HG02623 (cell line): ENCODE measurements at regions not wholly inside any gene's neighbourhood (a gene's known extent, or its start where the extent isn't known, plus 50 kb on each side); places are given as distances from the start of the nearest gene placed in this dataset.

Experiments used
- ATAC-seq: cut with Tn5 transposase; IDR thresholded peaks from one replicate; pipeline ENCODE4 v1.9.1; 2021; ENCODE audit warnings: moderate library complexity; ENCODE audit not compliant: unreplicated experiment

DNA sequence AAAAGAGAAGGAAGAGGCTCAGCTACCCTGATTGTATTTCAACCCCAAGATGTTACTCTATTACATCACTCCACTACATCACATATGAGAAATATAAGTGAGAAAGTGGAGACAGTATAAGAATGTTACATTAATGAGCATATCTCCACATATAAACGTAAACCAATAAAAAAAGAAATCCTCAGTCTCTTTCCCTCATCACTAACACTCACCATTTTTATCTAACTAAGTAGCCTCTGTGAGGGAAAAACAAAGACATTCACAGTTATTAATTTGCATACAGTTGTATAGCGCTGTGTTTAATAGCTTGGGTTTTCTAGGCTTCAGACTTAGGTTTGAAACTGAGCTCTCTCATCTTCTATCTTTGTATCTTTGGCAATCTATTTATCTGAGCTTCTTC, 489.1 kb upstream of the LRRTM4 start:
- ATAC-seq, result no peak

DNA sequence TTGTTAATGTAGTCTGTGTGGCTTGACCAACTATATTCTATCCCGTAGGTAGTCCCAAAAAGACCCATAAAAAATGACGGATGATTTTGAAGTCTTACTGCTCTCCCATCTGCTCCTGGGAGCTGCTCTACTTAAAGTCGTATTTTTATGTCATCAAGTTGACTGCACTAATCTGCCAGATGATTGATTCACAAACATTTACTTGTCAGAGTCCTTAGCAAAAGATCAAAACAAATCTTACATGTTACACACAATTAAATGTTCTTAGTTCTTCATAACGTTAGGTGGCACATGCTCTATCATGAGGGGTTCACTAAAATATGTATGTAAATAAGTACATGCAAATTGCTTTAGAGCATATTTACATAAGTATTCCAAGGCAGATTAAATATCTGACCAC, 498.3 kb upstream of the LRRTM4 start:
- ATAC-seq, result no peak

DNA sequence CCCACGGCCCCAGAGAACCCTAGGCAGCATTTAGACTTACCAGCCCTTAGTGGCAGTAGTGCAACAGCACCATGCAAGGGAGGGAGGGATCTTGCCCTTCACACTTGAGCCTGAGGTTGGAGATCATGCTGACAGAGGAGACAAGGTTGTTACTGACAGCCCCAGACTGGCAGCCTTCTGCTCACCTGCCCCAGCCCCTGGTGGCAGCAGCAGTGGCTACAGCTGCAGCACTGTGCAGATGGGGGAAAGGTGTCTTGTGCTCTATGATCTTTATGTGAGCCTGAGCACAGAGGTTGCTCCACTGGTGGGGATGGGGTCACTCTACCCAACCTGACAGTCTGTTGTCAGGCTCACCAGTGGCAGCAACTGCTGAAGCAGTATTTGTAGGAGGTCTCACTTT, 501.2 kb upstream of the LRRTM4 start:
- ATAC-seq, result no peak

DNA sequence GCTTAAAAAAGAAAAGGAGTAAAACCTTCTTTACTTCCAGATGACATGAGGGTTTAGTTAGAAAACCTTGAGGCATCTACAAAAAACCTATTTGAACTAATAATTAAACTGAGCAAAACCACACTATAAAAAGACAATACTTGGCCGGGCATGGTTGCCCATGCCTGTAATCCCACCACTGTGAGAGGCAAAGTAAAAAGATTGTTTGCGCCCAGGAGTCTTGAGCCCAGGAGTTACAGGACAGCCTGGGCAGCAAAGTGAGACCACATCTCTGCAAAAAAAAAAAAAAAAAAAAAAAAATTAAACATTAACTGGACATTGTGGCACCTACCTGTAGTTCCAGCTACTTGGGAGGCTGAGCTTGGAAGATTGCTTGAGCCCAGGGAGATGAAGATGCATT, 502.8 kb upstream of the LRRTM4 start:
- ATAC-seq, result no peak

DNA sequence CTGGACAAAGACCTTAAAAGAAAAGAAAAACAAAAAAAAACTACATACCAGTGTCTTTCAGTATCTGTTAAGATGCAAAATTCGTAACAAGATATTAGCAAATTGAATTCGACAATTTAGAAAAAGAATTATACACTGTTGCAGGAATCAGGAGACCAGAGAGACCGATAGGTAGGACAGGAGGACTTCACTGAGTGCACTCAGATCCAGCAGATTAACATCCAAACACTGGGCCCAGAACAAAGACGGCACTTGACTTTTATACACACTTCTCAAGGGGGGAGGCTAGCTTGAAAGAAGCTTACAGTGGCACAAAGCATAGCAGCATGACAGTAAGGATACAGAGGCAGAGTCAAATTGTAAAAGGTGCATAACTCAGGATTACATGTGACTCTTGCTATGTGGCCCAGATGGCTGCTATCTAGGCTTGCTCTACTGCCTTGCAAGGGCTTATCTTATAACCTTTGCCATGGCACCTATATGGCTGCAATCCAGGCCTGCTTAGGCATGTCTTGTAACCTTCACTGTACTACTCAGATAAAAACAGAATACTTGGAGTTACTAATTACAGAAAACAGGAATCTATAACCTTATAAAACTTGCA, 507.3 kb upstream of the LRRTM4 start:
- no peak for ATAC-seq

DNA sequence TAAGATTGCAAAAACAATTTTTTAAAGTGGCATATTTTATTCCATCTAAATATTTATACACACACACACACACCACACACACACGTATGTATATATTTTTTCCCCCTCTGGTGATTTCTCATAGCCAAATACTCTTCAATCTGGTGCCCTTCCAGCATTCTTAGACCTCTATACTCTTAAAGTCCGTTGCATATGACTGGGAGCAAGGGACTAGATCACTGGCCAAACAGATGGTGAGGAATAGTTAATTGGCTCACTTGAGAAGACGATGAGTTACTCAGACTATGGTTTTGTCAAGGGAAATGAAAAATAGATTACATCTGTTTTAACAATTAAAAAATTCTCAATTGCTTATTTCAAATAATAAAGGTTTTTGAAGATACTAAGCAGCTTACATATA, 512.5 kb upstream of the LRRTM4 start:
- ATAC-seq, result no peak

DNA sequence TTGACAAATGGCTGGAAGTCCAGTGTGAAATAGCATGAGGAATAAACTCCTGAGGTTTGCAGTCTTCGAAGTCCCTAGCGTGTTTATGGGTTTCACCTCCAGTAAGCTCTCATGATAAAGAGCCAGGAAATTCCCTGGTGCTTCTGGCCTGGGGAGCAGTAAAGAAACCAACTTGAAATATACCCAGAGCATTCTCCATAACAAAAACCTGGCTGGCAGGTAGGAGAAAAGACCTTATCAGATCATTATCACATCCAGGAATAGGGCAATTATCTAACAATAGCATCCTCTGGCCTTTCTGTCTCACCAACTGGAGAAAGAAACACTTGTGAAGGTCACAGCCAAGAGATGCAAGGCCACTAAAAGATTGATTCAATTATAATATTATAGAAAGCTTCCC, 513.6 kb upstream of the LRRTM4 start:
- no peak for ATAC-seq

DNA sequence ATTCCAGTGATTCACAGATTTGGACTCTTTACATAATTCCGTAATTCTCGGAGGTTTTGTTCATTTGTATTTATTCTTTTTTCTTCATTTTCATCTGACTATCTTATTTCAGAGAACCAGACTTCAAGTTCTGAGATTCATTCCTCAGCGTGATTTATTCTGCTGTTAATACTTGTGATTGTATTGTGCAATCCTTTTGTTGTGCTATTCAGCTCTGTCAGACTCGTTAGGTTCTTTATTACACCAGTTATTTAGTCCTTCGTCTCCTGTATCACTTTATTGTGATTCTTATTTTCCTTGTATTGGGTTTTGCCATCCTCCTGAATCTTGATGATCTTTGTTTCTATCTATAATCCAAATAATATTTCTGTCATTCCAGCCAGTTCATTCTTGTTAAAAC, 529.3 kb upstream of the LRRTM4 start:
- no peak for ATAC-seq

DNA sequence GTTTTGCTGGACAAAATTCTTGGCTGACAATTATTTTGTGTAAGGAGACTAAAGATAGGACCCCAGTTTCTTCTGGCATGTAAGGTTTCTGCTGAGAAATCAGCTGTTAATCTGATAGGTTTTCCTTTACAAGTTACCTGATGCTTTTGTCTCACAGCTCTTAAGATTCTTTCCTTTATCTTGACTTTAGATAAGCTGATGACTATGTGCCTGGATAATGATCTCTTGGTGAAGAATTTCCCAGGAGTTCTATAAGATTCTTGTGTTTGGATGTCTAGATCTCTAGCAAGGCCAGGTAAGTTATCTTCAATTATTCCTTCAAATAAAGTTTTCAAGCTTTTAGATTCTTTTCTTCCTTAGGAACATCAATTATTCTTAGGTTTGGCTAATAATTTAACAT, 534.8 kb upstream of the LRRTM4 start:
- no peak for ATAC-seq

DNA sequence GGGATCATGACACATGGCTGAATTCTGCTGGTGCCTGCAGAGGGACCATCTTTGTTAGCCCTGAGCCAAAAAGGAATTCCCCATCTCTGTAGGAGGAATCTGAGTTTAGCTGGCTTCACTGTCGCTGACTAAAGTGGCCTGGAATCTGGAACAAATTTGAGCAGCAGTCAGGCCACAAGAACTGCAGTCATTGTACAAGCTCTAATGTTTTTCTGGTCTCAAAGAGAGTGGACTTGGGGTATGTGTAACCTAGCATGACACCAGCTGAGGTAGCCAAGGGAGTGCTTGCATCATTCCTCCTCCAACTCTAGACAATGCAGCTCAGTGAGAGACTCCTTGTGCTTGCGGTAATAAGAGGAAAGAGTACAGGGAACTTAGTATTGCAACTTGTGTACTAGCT, 539.1 kb upstream of the LRRTM4 start:
- no peak for ATAC-seq

DNA sequence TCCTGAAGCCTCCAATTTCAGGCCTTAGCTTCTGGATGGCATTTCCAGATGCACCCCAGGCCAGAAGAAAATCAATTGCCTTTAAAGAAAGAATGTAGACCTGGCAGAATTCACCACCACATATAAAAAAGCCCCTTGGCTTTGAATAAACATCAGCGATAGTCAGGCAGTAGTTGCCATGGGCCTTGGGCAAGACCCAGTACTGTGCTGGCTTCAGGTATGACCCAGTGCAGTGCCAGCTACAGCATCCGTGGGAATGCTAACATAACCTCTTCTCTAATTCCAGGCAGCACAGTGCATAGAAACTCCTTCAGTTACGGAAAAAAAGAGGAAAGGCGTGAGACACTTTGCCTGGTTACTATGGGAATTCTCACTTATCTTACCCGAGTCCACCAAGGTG, 539.6 kb upstream of the LRRTM4 start:
- no peak for ATAC-seq

DNA sequence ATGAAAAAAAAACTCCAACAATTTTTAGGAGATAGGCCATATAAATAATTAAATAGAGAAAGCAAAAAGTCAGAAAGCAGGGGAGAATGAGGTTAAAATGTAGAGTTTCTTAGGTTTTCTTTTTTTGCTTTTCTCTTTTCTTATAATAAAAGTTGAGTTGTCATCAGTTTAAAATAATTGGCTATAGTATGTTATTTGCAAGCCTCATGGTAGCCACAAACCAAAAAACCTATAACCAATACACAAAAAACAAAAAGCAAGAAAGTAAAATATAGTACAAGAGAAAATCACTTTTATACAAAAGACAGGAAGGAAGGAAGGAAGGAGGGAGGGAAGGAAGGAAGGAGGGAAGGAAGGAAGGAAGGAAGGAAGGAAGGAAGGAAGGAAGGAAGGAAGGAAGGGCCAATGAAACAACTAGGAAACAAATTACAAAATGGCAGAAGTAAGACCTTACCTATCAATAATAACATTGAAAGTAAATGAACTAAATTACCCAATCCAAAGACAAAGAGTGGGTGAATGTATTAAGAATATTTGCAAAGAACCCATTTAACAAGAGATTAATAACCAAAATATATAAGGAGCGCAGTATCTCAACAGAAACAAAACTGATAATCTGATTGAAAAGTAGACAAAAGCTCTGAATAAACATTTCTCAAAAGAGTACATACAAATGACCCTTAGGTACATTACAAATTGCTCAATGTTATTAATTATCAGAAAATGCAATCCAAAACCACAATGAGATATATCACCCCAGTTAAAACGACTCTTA, 541.3 kb upstream of the LRRTM4 start:
- no peak for ATAC-seq

DNA sequence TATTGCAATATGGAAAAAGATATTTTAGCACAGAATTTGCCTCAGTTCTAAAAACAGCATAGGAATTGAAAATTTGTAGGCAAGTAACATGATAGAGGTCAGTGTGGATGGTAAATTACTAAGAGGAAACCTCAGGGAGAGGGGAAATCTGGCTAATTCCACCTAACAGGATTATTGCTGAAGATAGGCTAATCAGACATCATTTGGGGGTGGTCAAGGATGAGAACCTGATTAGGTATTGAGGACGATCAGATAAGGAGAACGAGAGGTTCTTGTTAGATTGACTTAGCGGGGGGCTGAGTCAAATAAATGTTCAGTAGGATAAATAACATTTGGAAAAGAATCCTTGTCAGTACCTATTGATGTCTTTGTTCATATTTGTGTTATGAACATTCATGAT, 543.2 kb upstream of the LRRTM4 start:
- ATAC-seq, result no peak

DNA sequence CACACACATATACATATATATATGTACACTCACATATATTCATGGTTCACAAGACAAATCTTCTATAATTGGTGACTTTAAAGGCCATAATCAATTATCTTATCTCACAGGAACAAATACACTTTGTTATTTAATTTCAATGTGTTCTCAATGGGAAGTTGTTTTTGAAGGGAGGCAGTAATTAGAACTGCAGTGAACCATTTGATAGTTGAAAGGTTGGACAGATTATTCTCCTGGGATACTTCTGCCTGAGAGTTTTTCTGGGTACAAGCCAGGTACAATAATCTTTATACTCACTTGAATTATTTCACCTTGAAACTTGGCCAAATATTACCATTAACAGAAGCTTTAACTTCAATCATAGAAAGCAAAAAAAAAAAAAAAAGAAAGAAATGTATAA, 546.6 kb upstream of the LRRTM4 start:
- ATAC-seq, result no peak

DNA sequence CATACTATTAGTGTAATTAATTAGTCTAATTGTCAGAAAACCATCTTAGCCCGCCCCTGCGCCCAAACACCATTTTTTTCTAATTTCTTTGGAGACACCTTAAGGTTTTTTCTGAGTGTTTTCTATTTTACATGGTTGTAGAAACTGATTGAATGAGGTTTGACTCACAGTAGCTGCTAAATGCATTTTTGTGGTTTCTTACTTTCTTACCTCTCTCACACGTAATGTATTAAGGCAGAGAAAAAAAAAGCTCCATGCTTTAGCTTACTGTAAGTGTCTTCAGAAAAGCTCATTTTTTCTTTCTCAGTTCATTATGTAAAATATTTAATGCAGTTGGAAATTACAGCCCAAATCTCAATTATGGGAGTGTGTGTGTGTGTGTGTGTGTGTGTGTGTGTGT, 548.5 kb upstream of the LRRTM4 start:
- no peak for ATAC-seq

DNA sequence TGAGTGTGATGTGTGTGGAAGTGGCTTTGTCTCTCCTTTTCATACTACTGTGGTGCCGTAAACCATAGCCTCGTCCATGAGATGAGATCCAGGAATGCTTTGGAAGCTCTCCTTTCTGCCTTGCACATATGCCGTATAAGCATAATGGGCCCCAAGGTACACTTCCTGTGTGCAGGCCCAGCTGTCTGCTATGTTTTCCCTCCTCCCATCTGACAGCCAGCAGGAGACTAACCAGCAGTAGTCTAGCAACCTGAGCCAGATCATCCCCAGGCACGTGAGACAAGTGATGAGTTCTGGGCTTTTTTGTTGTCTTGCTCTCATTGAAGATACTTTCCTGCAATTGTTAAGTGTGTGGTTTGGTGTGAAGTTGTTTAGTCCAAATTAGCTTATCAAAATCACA, 555.5 kb upstream of the LRRTM4 start:
- no peak for ATAC-seq

DNA sequence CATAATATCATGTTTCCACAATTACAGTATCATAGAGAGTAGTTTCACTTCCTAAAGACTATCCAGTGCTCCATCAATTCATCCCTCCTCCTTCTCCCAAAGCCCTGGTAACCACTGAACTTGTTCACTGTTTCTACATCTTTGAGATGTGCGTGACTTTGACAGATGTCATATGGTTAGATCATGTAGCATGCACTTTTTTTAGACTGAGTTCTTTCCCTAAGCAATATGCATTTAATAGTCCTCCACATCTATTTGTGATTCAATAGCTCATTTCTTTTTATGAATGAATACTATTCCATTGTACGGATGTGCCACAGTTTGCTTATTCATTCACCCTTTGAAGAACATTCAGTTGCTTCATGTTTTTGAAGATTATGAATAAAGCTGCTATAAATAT, 560.4 kb upstream of the LRRTM4 start:
- ATAC-seq, result no peak

DNA sequence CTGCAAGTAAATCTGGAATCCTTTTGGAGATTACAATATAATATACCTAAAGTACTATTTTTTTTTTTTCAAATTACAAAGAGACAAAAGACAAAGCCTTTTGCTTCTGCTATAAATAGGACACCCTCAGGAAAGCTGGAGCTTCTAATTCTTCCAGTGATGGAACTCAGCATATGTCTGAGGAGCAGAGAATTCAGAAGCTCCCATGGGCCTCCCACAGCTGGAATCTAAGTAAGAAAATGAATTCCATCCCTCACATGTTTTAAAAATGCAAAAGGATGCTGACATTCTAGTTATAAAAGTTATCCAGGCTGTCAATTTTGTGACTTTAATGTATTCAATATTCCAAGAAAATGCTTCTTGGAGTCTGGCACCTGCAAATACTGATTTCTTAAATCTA, 571.3 kb upstream of the LRRTM4 start:
- no peak for ATAC-seq

DNA sequence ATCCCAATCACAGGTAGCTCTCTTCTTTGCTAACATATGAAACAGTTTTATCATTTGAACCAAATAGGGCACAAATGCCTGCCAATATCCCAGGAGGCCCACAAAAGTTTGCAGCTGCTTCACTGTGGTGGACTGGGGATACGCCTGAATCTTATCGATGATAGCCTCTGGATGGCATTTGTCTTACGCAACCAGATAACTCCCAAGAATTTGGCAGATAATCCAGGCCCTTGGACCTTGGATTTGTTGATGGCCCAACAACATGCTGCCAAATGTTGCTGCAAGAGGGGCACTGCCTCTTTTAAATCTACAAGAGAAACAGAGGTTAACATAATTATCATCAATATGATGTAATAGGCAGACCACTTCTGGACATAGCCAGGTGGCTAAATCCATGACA, 587.1 kb upstream of the LRRTM4 start:
- ATAC-seq, result no peak

DNA sequence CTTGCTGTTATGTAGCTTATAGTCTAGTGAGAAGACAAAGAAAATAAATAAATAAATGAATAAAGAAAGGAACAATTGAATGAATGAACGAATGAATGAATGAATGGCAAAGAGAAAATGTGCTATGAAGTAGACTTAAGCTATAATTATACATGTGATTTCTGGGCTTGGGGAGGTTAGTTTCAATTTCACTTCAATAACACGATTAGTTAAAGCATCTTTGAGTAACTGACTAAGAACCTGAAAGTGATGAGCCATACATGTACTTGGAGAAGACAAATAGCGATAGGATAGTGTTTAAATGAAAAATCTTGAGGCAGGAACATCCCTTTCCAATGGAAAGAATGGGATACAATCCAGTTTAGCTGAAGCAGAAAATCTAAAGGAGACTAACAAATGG, 593.1 kb upstream of the LRRTM4 start:
- ATAC-seq, result no peak

DNA sequence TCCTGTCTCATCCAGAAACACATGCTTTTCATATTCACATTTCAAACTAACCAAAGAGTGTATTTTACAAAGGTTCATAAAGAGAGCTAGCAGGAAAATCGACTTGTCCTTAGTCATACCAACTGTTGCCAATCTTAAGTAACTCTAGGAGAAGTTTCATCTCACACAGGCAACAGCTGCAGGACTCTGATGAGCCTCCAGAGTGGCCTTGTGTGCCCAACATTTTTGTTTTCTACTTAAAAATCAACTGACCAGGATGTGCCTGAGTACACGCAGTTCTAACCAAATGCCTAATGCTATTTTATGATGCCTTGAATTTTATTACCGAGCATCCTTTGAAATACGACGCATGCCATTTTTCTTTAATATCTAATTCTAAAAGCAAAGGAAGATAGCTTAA, 595.9 kb upstream of the LRRTM4 start:
- ATAC-seq, result no peak

DNA sequence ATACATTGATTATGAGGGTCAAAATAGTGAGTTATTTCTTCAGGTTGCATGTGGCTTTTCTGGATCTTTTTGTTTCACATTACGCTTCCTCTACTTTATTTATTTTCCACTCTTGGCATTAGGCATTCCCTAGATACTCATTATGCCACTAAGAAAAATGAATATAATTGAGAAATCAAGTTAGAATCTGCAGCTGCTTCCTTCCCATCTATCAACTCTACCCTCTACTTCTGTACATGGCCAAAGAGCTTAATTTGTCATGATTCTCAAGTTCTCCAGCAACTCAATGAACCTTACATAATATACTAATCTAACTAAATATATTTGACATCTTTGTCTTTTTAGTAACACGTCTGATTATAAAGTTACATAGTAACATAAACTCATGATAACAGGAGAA, 598.1 kb upstream of the LRRTM4 start:
- no peak for ATAC-seq

DNA sequence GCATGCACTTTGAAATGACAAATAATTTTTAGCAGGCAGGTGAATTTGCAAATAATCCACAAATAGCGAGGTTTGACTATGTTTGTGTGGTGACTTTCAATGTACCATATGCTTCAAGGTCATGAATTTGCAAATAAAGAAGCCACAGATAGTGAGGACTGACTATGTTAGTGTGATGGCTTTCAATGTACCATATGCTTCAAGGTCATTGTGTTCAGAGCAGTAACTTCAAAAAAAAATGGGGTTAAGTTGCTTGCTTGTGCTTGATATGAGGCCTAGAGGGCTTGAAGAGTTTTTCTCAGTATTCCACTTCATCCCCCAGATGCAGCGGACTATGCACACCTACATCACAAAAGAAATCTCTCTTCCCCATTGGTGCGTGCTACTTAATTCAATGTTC, 602.9 kb upstream of the LRRTM4 start:
- no peak for ATAC-seq
